DND-41 (cell line): ENCODE measurements at regions not wholly inside any gene's neighbourhood (a gene's known extent, or its start where the extent isn't known, plus 50 kb on each side); places are given as distances from the start of the nearest gene placed in this dataset.

Experiments used
- ATAC-seq: fragments of 200-7000 bp; cut with Tn5 transposase; 3 replicates; pipeline ENCODE4 v1.9.1; 2021; ENCODE audit warnings: low read depth; ENCODE audit not compliant: insufficient read depth
- DNase-seq: peaks from one replicate; pipeline ENCODE4 v3.0.0-alpha.2; 2020
- H2AFZ ChIP-seq: 2 replicates; pipeline ENCODE4 v1.6.0; 2012; ENCODE audit warnings: low read depth, low read length
- H3K27ac ChIP-seq: 2 replicates; pipeline ENCODE4 v1.5.1; 2012; ENCODE audit warnings: low read length, inconsistent platforms
- H3K27me3 ChIP-seq: fragments of 200-600 bp; sonication (generic); 2 replicates; pipeline ENCODE4 v1.6.0; 2012; ENCODE audit warnings: low read length, mild to moderate bottlenecking, inconsistent platforms; ENCODE audit not compliant: insufficient read depth, poor library complexity
- H3K36me3 ChIP-seq: 2 replicates; pipeline ENCODE4 v1.5.1; 2012; ENCODE audit warnings: low read length, inconsistent platforms; ENCODE audit not compliant: insufficient read depth
- H3K4me1 ChIP-seq: 2 replicates; pipeline ENCODE4 v1.5.1; 2012; ENCODE audit warnings: mild to moderate bottlenecking, low read length; ENCODE audit not compliant: insufficient read depth
- H3K4me2 ChIP-seq: 2 replicates; pipeline ENCODE4 v1.6.0; 2012; ENCODE audit warnings: mild to moderate bottlenecking, moderate library complexity, low read length, inconsistent platforms; ENCODE audit not compliant: insufficient read depth
- H3K4me3 ChIP-seq, 2 experiments: fragments of 200-600 bp in 1 of 2; shearing (Covaris generic) in 1 of 2; 2 replicates each; pipeline ENCODE4 v1.5.1; 2012 to 2016; ENCODE audit warnings: inconsistent platforms in 2 of 2, low read length in 2 of 2, mild to moderate bottlenecking in 2 of 2, low read depth in 1 of 2, moderate library complexity in 1 of 2
- H3K79me2 ChIP-seq: 2 replicates; pipeline ENCODE4 v1.6.0; 2012; ENCODE audit warnings: low read length, inconsistent platforms; ENCODE audit not compliant: insufficient read depth
- H3K9ac ChIP-seq: 2 replicates; pipeline ENCODE4 v1.6.0; 2012; ENCODE audit warnings: low read depth, mild to moderate bottlenecking, inconsistent platforms, low read length, moderate library complexity
- H3K9me3 ChIP-seq: 2 replicates; pipeline ENCODE4 v1.5.1; 2012; ENCODE audit warnings: low read length, moderate library complexity, mild to moderate bottlenecking, inconsistent platforms; ENCODE audit not compliant: insufficient read depth, severe bottlenecking
- H4K20me1 ChIP-seq: 2 replicates; pipeline ENCODE4 v1.6.0; 2012; ENCODE audit warnings: low read length; ENCODE audit not compliant: insufficient read depth
- EZH2 ChIP-seq: IDR thresholded peaks from 3 replicates; pipeline ENCODE4 v1.6.1; 2012; ENCODE audit warnings: borderline replicate concordance, low read depth, mild to moderate bottlenecking, moderate library complexity, low read length, inconsistent platforms; ENCODE audit not compliant: severe bottlenecking
- TF ChIP-seq, protein P1 (sequence below): IDR thresholded peaks from 2 replicates; pipeline ENCODE4 v1.5.1; 2012; ENCODE audit warnings: borderline replicate concordance, low read length, moderate library complexity, mild to moderate bottlenecking; ENCODE audit not compliant: poor library complexity, severe bottlenecking; ENCODE audit errors: extremely low read depth

DNA sequence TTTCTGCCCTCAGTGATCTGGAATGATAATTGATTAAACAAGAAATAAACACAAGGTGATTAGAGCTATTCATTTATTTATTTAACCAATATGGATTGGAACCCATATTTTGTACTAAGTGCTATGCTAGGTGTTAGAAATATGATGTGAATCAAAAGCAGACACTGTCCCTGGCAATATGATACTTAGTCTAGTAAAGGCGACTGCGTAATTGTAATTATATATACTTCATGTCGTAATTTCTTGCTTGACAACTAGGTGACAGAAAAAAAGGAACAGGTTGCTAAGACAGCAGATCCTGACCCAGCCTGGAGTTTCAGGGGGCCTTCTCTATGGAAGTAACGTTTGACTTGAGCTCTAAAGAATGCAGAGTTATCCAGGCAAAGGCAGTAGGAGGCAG, 236.5 kb upstream of the F9 start:
- no peaks in the 10 kb centered on the region for H3K4me1 ChIP-seq
- H3K4me2 ChIP-seq = no peak overlapping the region
- TF ChIP-seq, protein P1, sequence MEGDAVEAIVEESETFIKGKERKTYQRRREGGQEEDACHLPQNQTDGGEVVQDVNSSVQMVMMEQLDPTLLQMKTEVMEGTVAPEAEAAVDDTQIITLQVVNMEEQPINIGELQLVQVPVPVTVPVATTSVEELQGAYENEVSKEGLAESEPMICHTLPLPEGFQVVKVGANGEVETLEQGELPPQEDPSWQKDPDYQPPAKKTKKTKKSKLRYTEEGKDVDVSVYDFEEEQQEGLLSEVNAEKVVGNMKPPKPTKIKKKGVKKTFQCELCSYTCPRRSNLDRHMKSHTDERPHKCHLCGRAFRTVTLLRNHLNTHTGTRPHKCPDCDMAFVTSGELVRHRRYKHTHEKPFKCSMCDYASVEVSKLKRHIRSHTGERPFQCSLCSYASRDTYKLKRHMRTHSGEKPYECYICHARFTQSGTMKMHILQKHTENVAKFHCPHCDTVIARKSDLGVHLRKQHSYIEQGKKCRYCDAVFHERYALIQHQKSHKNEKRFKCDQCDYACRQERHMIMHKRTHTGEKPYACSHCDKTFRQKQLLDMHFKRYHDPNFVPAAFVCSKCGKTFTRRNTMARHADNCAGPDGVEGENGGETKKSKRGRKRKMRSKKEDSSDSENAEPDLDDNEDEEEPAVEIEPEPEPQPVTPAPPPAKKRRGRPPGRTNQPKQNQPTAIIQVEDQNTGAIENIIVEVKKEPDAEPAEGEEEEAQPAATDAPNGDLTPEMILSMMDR = no peak
- no peak for TF ChIP-seq EZH2
- no peak overlapping the region for H3K4me3 ChIP-seq
- H3K9ac ChIP-seq = no peak overlapping the region
- no peaks in the 10 kb centered on the region for H4K20me1 ChIP-seq
- H3K27ac ChIP-seq = no peak overlapping the region
- H3K9me3 ChIP-seq = no peaks in the 10 kb centered on the region
- DNase-seq (no peak), ATAC-seq (no peak)
- no peak overlapping the region for H2AFZ ChIP-seq
- H3K79me2 ChIP-seq = no peaks in the 10 kb centered on the region
- H3K36me3 ChIP-seq = no peaks in the 10 kb centered on the region
- no peaks in the 10 kb centered on the region for H3K27me3 ChIP-seq

DNA sequence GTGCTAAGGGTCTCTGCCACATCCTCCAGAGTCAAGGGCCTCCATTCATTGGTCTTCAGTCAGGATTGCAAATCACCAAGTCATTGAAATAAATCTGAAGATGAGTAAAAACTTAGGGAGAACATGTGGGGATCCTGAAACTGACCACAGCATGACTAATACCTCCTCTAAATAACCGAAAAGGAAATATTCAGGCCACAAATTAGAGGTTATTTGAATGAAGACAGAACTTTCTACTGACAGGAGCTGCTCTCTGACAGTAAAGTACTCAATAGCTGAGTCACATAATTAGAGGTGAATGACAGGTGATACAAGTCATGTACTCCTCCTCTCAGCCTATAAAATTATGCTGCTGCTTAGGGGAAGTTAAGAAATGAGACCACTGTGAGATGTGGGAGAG, 240.2 kb upstream of the F9 start:
- no peak for TF ChIP-seq EZH2
- TF ChIP-seq, protein P1 = no peak
- no peaks in the 10 kb centered on the region for H3K79me2 ChIP-seq
- DNase-seq = no peak
- ATAC-seq = no peak
- H3K4me3 ChIP-seq = no peak overlapping the region
- H3K27me3 ChIP-seq = no peaks in the 10 kb centered on the region
- H3K9ac ChIP-seq = no peak overlapping the region
- H3K4me2 ChIP-seq = no peak overlapping the region
- H4K20me1 ChIP-seq = no peaks in the 10 kb centered on the region
- no peak overlapping the region for H2AFZ ChIP-seq
- H3K9me3 ChIP-seq = no peaks in the 10 kb centered on the region
- no peak overlapping the region for H3K27ac ChIP-seq
- H3K36me3 ChIP-seq = no peaks in the 10 kb centered on the region
- H3K4me1 ChIP-seq = no peaks in the 10 kb centered on the region

DNA sequence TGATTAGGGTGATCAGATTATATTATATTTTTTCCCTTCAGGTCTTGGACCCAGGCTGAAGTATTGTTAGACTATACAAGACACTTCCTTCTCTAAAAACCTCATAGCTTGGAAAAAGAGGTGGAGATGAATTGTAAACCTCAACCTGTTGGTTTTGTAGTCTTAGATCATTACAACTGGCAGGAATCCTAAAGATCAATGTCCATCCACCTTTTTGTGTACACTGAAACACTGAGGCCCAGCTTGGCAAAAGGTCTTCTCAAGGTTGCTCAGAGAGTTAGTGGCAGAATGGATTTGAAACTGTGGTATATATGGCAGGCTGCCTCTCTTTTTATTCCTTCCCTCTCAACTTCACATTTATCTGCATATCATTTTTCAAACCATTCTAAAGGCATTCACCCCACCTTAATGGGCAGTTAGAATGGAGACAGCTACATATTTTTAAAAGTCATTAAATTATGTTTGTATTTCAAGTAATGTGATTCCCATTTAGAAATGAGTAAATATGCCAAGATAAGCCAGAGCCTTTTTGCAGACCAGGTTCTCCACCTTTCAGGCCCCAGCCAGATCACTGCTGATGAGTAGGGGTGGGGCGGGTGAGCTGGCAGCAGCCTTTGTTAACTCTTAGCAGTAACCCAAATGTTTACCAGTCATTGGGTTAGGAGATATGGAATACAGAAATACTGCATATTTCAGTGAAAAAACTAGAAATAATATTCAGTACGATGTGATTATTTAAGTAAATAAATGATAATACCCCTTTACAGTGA, 243.2 kb upstream of the F9 start:
- no peak for DNase-seq
- no peaks in the 10 kb centered on the region for H3K27me3 ChIP-seq
- ATAC-seq = no peak
- no peaks in the 10 kb centered on the region for H3K79me2 ChIP-seq
- H4K20me1 ChIP-seq = no peaks in the 10 kb centered on the region
- H3K4me3 ChIP-seq = no peak overlapping the region
- no peak for TF ChIP-seq EZH2
- no peaks in the 10 kb centered on the region for H3K9me3 ChIP-seq
- no peak overlapping the region for H2AFZ ChIP-seq
- no peak overlapping the region for H3K4me2 ChIP-seq
- no peak overlapping the region for H3K27ac ChIP-seq
- no peak overlapping the region for H3K9ac ChIP-seq
- H3K36me3 ChIP-seq = no peaks in the 10 kb centered on the region
- H3K4me1 ChIP-seq = no peaks in the 10 kb centered on the region

DNA sequence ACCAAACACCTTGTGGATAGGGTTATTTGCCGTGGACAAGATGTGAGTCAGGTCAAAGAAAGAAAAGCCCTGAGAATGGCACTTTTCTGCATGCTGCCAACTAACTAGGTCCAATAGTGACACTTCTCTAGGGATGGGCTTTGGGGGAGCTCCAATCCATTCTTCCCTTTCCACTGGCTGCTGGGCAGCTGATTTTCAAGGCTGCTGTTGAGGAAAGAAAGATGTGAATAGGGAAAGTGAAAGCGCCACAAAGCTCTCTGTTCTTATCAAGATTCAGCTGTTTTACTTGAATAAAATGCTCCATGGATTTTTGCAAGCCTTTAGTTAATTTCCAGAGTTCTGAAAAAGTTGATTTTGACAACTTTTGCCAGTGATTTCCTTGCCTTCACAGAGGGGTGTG, 244.2 kb upstream of the F9 start:
- Histone ChIP-seq H3K9ac (no peak overlapping the region), H3K9me3 (no peaks in the 10 kb centered on the region), H3K27ac (no peak overlapping the region), H3K4me1 (no peaks in the 10 kb centered on the region), H4K20me1 (no peaks in the 10 kb centered on the region), H3K36me3 (no peaks in the 10 kb centered on the region), H3K27me3 (no peaks in the 10 kb centered on the region), H3K79me2 (no peaks in the 10 kb centered on the region), H3K4me3 (no peak overlapping the region), H3K4me2 (no peak overlapping the region), H2AFZ (no peak overlapping the region)
- ATAC-seq = no peak
- TF ChIP-seq, protein P1 = no peak
- TF ChIP-seq EZH2 = no peak
- DNase-seq = no peak
